ENCODE measurements at regions not wholly inside any gene's neighbourhood (a gene's known extent, or its start where the extent isn't known, plus 50 kb on each side); places are given as distances from the start of the nearest gene placed in this dataset.

DNA sequence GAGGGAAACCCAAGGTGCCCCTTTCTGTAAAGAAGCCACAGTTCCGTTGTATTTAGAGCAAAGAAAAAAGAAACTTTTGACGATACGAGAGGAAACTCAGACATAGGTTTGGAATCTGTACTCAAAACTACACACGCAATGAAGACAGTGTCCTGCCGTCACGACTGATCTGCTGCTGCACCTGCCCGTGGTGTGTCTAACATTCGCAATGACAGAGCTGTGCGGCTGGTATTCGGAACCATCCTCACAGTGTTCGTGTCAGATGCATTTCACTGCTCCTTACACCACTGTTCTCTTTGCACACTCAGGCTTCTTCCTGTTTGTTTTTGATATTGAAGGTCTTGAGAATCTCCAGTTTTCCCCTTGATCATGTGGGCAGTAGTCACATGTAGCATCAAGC is 84.8 kb downstream of the RTL6 start:
- no peak for DNase-seq
- Mint-ChIP-seq H3K27ac (no peak overlapping the region), H3K4me1 (no peaks in the 10 kb centered on the region), H3K36me3 (ENCODE audit: low read depth) (no peaks in the 10 kb centered on the region), H3K9me3 (ENCODE audit: low read depth) (peaks cover 7% of the 10 kb centered on the region), H3K27me3 (peaks cover 2% of the 10 kb centered on the region), H3K4me3 (no peak overlapping the region)
- no peak for ATAC-seq
- ChIA-PET POLR2A (no interaction called here), CTCF (no interaction called here)
- intact Hi-C loops (cut with DNase I, micrococcal nuclease), result no loop called here

DNA sequence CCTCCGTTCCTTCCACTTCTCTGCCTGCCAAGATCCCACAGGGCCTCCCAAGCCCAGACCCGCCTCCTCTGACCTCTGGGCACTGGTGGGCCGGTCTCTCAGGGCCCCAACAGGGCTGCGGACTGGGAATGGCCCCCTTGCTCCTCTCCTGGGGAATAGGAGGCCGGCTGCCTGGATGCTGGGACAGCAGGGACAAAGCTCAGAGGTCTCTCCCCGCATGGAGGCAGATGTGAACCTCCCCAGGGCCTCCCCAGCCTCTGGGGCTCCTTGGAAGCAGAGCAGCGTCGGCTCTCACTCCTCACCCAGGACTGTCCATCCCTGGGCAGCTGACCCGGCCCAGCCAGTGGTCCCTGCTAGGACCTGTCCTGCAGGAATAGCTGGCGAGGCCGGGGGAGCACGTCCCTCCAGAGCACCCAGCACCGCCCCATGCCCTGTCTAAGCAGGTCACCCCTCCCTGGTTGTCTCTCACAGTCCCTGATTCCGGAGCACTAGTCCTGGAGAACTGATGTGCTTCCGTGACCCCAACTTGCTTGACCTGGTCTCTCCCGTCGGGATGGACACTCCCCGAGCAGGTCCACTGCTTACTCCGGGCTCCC is 85.8 kb downstream of the RTL6 start:
- Mint-ChIP-seq H3K27me3 (no peaks in the 10 kb centered on the region), H3K27ac (no peak overlapping the region), H3K9me3 (ENCODE audit: low read depth) (peaks cover 7% of the 10 kb centered on the region), H3K4me3 (no peak overlapping the region), H3K36me3 (ENCODE audit: low read depth) (no peaks in the 10 kb centered on the region), H3K4me1 (no peaks in the 10 kb centered on the region)
- intact Hi-C loops (cut with DNase I, micrococcal nuclease), result no loop called here
- DNase-seq, result no peak
- ChIA-PET POLR2A (no interaction called here), CTCF (no interaction called here)
- no peak for ATAC-seq

DNA sequence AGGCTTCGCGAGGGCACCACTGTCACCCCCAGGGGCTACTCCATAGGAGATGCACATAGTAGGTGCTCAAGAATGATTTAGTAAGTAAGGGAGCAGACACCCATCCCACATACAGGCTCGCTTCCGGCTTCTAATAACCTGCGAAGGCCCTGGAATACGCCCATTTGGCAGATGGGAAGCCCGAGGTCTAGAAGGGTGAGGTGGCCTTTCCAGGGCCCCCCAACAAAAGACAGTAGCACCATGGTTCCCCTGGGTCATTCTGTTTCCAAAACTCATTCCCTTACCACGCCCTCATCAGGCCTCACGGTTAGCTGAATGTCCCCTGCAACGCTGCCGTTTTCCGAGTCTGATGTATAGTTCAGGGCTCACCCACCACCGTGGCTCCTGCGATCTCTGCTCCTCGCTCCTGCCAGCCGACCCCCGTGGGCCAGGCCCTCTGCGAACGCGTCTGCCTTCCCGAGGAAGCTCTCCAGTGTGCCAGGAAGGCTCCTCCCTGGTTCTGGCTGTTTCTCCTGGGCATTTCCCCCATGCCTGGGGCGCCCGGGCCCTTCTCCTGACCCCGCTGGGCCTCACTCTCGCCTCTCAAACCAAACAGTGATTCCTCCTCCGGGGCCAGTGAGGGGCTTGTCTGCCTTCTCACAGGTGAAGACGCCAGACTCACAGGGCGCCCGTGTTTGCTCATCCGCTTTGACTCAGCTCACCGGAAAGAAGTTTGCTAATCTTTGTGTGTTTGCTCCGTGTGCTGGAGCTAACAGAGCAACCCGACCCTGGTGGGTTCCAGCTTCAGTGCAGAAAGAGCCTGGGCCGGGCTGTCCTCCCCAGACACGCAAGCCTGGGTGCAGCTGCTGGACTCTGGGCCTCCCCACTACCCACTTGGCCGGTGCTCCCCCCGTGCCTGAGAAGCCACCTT is 86.6 kb downstream of the RTL6 start:
- DNase-seq, result no peak
- Mint-ChIP-seq H3K4me1 (no peaks in the 10 kb centered on the region), H3K4me3 (no peak overlapping the region), H3K9me3 (ENCODE audit: low read depth) (peaks cover 6% of the 10 kb centered on the region), H3K36me3 (ENCODE audit: low read depth) (no peaks in the 10 kb centered on the region), H3K27ac (no peak overlapping the region), H3K27me3 (no peaks in the 10 kb centered on the region)
- intact Hi-C loops (cut with DNase I, micrococcal nuclease), result no loop called here
- no peak for ATAC-seq
- POLR2A ChIA-PET, result no interaction called here
- CTCF ChIA-PET, result no interaction called here

DNA sequence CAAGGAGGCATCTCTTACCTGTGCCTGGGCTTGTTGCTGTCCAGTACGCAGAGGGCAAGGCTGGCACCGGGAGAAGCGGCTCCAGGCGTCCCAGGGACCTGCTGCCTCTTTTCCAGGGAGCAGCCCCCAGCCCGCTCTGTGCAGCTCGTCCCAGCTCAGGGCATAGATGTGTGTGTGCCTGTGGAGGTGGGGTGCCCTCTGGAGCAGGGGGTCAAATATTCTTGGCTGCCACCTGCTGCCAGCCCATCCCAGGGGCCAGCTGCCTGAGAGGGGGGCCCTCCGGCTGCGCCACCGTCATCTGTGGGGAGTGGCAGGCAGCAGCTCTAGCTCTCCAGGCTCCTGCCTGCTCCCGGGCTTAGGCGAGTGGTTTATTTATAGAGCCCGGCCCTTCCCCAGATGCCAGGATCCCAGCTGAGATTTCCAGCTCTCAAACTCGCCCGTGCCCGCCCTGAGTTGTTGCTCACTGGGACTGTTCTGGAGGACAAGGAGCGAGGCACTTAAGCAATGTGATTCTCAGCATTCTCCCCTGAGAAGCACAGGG is 87.5 kb downstream of the RTL6 start:
- DNase-seq, result no peak
- intact Hi-C loops (cut with DNase I, micrococcal nuclease), result no loop called here
- no peak for ATAC-seq
- Mint-ChIP-seq H3K4me3 (no peak overlapping the region), H3K27me3 (no peaks in the 10 kb centered on the region), H3K9me3 (ENCODE audit: low read depth) (no peaks in the 10 kb centered on the region), H3K36me3 (ENCODE audit: low read depth) (no peaks in the 10 kb centered on the region), H3K4me1 (no peaks in the 10 kb centered on the region), H3K27ac (no peak overlapping the region)
- CTCF ChIA-PET, result no interaction called here
- POLR2A ChIA-PET, result no interaction called here

DNA sequence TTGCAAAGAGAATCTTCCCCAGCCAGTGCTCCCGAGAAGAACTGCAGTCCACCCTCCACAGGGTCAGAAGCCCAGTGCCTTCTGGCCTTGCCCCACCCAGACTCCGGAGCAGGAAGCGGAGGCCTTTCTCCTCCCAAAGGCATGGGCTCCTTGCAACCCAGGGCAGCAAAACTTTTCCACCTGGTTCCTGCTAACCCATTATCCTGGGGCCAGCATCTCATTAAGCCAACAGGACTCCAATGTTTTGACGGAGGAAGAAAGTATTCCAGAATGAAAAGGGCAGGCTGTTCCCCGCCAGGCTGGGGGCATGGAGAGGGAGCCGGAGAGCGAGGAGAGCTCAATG is 88.1 kb downstream of the RTL6 start:
- POLR2A ChIA-PET, result no interaction called here
- intact Hi-C loops (cut with DNase I, micrococcal nuclease), result no loop called here

DNA sequence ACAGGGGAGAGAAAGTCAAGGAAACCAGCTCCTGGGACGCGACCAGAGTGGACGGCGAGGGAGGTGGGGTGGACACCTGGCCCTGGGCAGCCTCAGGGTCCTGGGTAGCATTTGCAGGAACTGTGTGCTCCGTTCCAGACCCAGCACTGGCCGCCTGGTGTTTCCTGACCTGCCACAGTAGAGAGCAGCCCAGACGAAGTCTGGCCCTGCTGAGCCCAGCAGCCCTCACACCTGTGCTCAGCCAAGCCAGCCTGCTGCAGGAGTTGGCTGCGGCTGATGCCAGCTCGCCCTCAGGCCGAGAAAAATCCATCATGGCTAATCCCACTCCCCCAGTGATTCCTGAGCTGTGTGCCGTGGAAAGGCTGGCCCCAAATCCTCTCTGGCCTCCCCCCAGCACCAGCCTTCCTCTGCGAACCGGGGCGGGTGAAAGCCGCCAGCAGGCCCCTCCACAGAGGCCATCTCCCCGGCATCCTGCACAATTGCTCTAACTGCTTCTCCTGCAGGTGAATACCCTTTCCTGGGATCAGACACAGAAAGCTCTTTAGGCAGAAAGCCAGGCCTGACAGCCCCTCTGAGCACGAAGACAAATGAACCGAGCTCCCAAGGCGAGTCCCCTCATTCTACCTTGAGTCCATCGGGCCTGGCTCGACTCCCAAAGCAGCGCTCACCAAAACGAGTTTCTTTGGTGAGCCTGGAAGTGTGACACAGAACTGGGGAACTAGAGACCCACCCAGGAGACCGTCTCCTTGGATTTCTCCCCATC is 88.6 kb downstream of the RTL6 start:
- ChIA-PET CTCF (interaction anchor here (0.6 kb wide), 1 partner anchor 10 kb away, joined by 3 read pairs; no protein-coding TSS in a partner anchor), POLR2A (no interaction called here)
- intact Hi-C loops (cut with DNase I, micrococcal nuclease), result no loop called here

More for the DNA sequence above, 88.1 kb downstream of the RTL6 start:
- Mint-ChIP-seq H3K9me3 (ENCODE audit: low read depth) (no peaks in the 10 kb centered on the region), H3K4me3 (no peak overlapping the region), H3K4me1 (no peaks in the 10 kb centered on the region), H3K27me3 (no peaks in the 10 kb centered on the region), H3K36me3 (ENCODE audit: low read depth) (no peaks in the 10 kb centered on the region), H3K27ac (no peak overlapping the region)
- DNase-seq (no peak), ATAC-seq (no peak)
- CTCF ChIA-PET, result no interaction called here

DNA sequence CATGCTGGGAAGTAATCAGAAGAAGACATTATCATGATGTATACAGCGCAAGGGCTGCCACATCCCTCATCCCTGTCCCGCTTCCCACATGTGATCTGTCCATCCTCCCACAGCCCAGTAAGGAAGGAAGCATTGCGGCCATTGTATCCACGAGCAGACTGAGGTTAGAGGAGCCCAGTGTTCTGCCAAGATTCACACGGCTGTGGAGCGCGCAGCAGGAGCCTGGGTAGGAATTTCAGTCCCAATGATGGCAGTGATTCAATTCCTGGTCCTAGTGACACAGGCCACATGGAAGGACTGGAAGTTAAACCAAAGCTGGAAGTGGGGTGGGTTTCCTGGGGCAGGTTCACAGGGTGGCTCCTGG is 89.2 kb downstream of the RTL6 start:
- no peaks in the 10 kb centered on the region for H3K36me3 Mint-ChIP-seq (ENCODE audit: low read depth)
- ATAC-seq (no peak), DNase-seq (no peak)
- H3K27me3 Mint-ChIP-seq, result no peaks in the 10 kb centered on the region
- ChIA-PET POLR2A (no interaction called here), CTCF (interaction anchor here (0.6 kb wide), 1 partner anchor 10 kb away, joined by 3 read pairs; no protein-coding TSS in a partner anchor)
- no peaks in the 10 kb centered on the region for H3K4me1 Mint-ChIP-seq
- no peak overlapping the region for H3K27ac Mint-ChIP-seq
- no peaks in the 10 kb centered on the region for H3K9me3 Mint-ChIP-seq (ENCODE audit: low read depth)
- intact Hi-C loops (cut with DNase I, micrococcal nuclease), result no loop called here
- no peak overlapping the region for H3K4me3 Mint-ChIP-seq

More for the DNA sequence above, 88.6 kb downstream of the RTL6 start:
- ATAC-seq, result no peak
- Mint-ChIP-seq H3K27me3 (no peaks in the 10 kb centered on the region), H3K4me1 (no peaks in the 10 kb centered on the region), H3K36me3 (ENCODE audit: low read depth) (no peaks in the 10 kb centered on the region), H3K9me3 (ENCODE audit: low read depth) (no peaks in the 10 kb centered on the region), H3K27ac (no peak overlapping the region), H3K4me3 (no peak overlapping the region)
- DNase-seq, result no peak

DNA sequence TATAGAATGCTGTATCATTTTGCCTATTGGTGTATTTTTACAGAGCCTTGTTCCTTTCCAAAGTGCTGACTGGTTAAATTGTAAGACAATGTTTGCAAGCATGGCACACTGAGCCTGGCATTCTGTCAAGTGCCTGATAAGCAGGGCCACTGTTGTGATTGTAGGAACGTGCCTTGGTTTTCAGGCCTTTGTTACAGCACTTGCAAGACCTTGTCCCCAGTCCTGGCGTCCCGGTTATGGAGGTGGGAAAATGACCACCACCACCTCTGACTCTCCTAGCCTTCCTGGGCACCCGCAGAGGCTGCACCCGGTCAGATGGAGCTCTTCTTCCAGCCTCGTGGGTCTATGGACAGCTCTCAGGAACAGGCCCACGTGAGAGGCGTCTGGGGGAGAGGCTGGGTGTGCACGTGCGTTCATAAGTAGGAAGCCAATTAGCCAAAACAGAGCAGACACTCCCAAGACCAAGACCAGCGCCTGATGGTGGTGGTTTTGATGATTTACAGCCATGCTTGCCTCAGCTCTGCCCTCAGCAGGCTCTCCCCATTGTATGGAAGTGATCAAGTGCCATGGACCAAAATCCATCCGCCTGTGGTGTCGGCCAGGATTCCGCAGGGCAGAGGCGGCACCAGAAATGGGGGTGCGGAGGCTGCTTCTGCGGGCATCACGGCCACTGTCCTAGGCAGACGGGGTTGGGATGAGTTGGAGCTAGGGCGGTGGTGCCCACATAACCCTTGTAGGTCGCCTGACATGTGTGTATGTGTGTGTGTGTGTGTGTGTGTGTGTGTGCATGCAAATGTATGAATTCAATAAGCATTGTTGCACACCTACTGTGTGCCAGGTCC is 89.8 kb downstream of the RTL6 start:
- ChIA-PET CTCF (no interaction called here), POLR2A (no interaction called here)
- no peaks in the 10 kb centered on the region for H3K9me3 Mint-ChIP-seq (ENCODE audit: low read depth)
- H3K4me1 Mint-ChIP-seq, result no peaks in the 10 kb centered on the region
- H3K36me3 Mint-ChIP-seq (ENCODE audit: low read depth), result no peaks in the 10 kb centered on the region
- H3K27ac Mint-ChIP-seq, result no peak overlapping the region
- no peaks in the 10 kb centered on the region for H3K27me3 Mint-ChIP-seq
- DNase-seq, result no peak
- H3K4me3 Mint-ChIP-seq, result no peak overlapping the region
- no peak for ATAC-seq
- intact Hi-C loops (cut with DNase I, micrococcal nuclease), result no loop called here

DNA sequence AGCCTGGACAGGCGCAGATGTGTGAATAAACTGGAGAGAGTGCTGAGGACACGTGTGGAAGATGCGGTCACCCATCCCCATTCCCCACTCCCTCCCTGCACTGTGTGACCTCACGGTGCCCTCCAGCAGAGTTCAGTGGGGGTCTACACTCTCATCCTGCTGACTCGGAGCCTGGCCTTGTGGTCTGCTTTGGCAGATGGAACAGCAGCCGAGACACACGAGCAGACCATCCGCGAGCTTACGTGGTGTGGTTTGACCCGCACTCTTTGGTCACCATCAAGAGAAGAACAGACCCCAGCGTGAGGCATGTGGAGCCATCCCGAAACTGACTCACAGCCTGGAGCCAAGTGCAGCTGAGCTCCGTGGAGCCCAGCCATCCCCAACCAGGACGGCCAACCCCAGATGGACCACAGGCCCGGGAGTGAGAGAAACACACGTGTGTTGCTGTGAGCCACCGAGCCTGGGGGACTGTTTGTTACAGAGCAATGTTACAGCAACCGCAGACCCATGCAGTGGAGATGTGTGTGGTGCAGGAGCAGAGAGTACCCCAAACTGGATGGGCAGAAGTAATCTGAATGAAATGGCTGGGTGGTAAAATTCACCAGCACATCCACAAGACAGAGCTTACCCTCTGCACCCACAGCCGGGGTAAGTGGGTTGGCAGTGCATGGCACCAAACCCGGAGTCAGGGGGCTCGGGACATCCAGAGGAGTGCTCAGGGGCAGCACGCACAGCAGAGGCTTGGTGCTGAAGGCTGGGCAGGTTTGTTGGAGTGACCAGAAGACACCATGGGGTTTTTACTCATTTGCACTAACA is 90.7 kb downstream of the RTL6 start:
- POLR2A ChIA-PET, result no interaction called here
- Mint-ChIP-seq H3K4me1 (no peaks in the 10 kb centered on the region), H3K27ac (no peak overlapping the region), H3K9me3 (ENCODE audit: low read depth) (no peaks in the 10 kb centered on the region), H3K36me3 (ENCODE audit: low read depth) (no peaks in the 10 kb centered on the region), H3K27me3 (no peaks in the 10 kb centered on the region), H3K4me3 (no peak overlapping the region)
- ATAC-seq, result no peak
- no peak for DNase-seq
- intact Hi-C loops (cut with DNase I, micrococcal nuclease), result no loop called here
- CTCF ChIA-PET, result no interaction called here

DNA sequence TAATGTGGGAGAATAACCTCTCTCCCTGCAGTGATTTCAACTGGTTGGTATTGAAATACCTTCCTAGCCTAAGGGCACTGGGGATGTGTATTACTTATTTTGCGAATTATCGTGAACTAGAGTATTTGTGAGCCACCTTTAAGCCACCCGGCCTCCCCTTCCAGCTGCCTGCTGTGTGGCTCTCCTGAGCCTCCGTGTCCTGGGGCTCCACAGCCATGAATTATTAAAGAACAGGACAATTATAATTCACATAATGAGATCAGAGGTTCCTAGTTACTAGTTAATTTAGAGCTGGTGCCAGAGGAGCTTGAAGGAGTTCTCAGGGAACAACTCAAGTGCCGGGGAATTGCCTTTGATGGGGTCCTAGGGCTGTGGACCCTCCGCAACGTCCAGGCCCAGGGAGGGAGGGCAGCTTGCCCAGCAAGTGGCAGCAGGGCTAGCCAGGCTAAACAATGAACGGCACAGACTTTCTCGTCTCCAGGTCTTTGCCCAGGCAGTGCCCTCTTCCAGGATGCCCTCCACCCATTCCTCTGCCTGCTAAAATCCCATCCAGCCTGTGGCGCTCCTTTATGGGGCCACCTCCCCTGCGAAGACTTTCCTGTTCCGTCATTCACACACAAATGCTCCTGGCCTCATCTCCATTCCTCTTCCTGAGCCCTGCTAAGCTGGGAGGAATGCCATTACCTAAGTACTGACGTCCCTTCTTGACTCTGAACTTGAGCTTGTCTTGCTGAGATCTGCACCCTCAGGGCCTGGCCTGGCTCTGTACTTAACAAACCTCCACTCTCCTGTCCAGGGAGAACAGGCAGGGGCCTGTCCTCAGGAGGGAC is 91.5 kb downstream of the RTL6 start:
- no peaks in the 10 kb centered on the region for H3K4me1 Mint-ChIP-seq
- no peaks in the 10 kb centered on the region for H3K36me3 Mint-ChIP-seq (ENCODE audit: low read depth)
- intact Hi-C loops (cut with DNase I, micrococcal nuclease), result no loop called here
- H3K4me3 Mint-ChIP-seq, result no peak overlapping the region
- ChIA-PET POLR2A (no interaction called here), CTCF (no interaction called here)
- DNase-seq (no peak), ATAC-seq (no peak)
- H3K27me3 Mint-ChIP-seq, result no peaks in the 10 kb centered on the region
- no peaks in the 10 kb centered on the region for H3K9me3 Mint-ChIP-seq (ENCODE audit: low read depth)
- no peak overlapping the region for H3K27ac Mint-ChIP-seq

Measured in activated CD4-positive, alpha-beta T cell treated with anti-CD3 and anti-CD28 coated beads for 36 hours (primary cell).